ENCODE measurements at regions not wholly inside any gene's neighbourhood (a gene's known extent, or its start where the extent isn't known, plus 50 kb on each side); places are given as distances from the start of the nearest gene placed in this dataset.

DNA sequence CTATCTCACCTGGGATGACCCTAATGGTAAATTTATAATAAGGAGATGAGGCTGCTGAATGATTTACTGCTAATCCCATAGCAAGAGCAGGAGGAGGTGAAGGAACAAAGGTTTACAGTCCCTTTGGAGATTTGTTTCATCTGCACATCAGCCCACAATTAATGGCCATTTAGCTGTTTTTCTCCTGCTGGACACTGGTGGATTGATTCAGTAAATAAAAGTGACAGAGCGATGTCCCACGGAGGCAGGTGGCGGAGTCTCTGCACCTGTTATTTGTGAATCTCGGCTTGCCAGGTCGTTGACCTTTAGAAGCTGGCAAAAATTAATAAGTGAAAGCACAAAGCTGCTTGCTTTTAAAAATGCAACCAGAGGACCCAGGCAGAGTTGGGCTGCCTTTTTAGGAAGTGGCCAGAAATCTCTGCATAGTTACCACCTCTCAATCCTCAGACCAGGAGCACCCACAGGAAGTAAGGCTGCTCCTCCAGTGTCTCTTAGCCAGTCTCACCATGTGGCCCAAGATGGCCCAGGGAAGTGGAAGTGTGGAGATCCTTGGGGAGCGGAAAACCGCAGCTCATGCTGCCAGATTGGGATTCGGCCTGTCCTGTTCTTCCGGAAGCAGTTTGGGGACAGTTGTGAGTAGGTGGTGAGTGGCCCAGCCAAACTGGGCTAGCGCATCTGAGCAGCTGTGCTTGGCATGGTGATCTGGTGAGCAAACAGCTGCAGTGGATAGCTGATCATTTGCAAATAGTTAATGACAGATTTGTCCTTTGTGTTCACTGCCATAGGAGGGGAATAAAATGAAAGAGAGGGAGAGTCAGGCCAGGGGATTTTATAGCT, 1005.7 kb upstream of the PIK3C3 start:
- no peak for DNase-seq (ENCODE audit: low read depth)

DNA sequence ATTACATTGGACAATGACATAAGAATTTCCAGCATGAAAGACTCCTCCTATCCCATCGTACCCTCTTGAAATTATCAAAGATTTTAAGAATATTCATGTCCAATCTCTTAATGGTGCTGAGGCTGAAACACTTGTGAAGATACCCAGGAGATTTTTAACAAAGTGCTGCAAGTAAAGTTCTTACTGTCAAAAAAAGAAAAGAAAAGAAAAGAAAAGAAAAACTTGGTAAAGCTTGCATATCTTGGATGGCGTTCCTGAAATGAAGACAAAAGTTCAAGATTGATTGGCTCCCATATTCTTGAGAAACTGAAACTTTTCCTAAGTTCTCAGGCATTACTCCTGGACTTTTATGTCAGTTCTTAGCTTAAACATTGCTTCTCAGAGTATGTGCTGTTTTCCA, 1010.5 kb upstream of the PIK3C3 start:
- DNase-seq (ENCODE audit: low read depth) = no peak

DNA sequence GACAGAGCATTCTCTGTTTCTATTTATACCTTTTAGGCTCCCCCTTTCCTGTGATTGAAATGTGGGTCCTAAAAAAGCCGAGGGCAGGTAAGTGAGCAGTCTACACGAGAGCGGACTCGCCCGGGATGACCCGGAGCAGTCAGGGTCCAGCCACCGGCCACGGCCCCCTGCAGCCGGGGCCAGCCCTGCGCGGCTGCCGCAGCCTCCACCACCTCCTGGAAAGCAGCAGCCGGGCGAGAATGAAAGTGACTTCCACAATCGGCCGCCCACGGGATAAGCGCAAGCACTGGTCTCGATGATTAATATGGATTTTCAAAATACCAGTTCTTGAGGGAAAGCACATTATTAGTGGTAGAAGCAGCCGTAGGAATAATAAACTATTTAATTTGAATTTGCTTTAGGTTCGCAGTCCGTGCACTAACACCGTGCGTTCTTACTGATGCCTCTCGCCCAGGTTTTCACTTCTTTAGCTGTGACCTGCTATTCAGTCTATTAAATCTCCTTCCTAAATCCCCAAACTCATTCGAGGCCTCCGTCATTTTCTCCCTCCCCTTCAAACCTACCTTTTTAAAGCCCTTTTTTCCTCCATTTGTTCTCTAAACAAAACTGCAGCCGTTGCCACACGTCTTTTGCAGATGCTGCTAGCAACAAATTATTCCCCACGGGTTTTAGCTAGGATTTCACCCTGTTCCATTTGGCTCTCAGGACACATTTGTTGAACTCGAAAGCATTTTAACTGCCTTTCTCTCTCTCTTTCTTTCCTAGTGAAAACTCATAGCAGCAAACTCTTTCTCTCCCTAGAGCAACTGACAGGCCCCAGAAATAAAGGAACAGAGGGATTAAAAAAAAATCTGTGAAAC, 1015.1 kb upstream of the PIK3C3 start:
- DNase-seq (ENCODE audit: low read depth) = no peak

DNA sequence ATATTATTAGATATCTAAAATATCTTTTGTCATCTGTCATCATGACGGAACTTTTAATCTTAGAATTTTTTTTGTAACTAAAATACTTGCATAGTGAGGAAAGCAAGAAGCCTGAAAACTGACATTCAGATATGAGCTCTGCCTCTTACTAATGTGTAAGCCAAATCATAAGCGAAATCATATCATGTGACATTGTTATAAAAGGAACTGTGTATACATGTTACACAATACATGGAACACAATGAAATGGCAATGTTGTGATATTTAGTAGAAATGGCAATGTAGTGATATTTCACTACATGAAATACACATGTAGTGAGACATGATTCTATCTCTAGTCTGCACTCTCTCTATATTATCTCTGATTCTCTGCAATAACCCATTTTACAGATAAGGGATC, 1016.4 kb upstream of the PIK3C3 start:
- DNase-seq (ENCODE audit: low read depth) = no peak

DNA sequence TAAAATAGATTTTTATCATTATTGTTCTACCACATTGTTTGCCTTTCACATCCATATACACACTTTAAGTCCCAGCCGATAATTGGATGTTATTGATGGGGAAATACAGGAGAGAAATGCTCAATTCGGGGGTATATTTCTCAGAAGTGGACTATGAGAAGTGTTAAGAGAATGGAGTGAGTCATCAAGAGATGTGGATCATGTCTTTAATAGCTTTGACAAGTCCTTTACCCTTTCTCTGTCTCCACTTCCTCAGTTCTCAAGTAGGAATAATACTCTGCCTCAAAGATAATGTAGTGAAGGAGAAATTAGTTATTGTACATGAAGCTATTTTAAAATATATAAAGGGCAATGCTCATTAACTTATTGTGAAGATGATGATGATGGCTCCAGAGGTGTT, 1017.6 kb upstream of the PIK3C3 start:
- no peak for DNase-seq (ENCODE audit: low read depth)

DNA sequence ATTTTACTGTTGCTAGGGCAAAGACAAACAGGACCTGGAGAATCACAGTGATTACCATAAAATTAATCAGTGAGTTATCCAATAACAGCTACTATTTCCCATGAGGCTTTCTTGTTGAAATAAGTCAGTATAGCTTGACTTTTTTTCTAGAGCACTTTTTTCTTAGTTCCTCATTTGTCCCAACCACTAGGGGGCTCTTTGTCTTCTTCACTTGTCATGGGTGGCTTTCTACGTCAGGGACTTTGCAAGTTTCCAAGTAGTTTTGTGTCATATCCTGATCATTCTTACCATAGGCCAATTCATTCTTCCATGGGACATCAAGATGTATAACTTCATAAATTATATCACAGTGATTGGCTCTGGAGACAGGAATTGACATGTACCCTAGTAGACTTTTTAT, 1019.6 kb upstream of the PIK3C3 start:
- DNase-seq (ENCODE audit: low read depth) = peak; percentile 19

DNA sequence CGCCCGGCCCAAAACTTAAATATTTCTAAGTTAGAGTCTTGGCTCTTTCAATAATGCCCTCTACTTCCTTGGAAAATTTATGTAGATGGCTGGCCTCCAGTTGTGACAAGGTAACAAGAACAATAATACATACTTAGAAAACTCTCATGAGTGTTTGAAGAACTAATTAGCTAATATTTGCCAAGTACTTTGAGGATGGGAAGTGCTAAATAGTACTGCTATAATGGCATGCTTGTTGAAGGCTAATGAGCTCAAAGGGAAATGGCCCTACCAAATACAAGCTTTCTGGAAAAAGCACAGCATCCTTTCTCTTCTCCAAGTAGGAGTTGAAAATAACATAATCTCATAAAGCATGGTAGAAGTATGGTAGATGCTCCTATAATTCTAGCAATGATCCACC, 1022.2 kb upstream of the PIK3C3 start:
- DNase-seq (ENCODE audit: low read depth) = no peak

DNA sequence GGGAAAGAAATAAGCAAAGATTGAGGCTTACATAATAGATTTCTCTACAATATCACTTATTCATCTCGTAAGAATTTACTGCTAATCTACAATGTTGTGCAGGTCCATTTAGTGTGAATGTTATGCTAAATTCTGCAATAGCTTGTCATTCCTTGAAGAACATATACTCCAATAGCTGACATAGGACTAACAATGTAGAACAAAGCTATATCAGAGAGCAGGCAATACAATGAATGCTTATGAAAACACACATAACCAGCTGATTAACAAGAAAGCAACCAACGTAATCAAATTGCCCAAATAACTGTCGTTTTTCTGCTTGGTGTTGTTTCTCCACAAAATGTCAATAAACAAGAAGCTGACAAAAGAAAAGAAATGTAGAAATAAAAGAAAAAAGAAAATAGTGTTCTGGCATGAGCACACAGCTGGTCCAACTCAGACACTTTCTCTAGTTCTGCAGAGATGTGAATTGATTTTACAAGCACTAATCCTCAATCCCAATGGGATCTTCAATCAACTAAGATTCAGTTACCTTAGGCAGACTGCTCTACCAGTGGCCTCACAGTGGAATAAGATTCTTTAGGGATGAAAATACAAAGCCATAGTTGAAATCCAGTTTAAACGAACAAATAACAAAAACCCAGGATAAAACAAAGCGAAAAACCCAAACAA, 1024.7 kb upstream of the PIK3C3 start:
- no peak for DNase-seq (ENCODE audit: low read depth)

DNA sequence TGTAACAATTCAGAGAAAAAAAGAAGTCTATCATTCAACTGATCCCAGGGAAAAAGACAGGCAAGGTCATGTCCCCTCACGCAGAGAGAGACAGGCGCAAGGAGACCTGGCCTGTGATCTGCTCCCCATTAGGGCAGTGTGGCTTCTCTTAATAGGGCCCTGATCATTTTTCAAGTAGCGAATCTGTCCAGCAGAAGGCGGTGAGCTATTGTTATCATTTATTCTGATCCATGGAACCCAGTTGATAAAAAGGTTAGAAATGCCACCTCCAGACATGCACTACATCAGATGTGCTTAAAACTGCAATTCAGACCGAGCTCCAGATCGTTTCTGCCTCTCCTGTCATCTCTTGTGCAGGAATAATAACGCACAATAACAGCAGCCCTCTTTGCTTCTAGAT, 1025.6 kb upstream of the PIK3C3 start:
- no peak for DNase-seq (ENCODE audit: low read depth)

DNA sequence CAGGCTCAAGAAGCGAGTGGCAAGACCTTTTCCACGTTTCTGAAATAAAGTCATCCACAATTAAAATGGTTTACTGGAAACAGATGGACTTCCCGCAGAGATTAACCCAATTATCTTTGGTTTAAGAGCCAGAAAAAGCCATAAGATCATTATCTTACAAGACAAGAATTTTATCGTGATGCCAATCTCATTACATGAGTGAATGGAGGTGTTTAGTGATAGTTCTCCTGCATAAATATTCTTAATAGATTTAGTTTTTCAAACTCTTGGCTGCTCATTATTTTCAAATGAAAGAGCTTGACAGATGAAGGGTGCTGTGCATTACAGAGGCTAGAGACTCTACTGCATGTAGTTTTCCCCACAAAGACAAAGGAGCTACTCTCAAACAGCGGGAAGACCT, 1028.4 kb upstream of the PIK3C3 start:
- DNase-seq (ENCODE audit: low read depth) = no peak

DNA sequence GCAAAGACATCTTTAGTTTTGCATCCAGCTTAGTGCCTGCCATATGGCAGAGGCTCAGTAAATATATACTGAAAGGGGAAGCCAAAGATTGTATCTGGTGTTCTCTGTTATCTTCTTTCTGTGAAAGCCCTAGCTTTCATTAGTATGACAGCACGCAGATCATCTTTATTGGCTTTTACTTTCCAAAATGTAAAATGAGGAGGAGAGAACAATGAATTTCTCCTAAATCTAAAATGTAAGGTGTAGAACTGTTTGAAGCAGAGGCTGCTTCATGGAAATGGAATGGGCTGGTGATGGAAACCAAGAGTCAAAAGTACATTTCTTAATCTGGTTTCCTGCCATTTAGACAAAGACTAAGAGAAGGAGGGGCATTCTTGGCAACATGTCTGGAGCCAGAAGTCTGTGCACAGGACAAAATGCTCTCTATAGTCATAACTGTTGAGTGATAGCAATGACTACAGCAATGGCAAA, 1029.9 kb upstream of the PIK3C3 start:
- no peak for DNase-seq (ENCODE audit: low read depth)

DNA sequence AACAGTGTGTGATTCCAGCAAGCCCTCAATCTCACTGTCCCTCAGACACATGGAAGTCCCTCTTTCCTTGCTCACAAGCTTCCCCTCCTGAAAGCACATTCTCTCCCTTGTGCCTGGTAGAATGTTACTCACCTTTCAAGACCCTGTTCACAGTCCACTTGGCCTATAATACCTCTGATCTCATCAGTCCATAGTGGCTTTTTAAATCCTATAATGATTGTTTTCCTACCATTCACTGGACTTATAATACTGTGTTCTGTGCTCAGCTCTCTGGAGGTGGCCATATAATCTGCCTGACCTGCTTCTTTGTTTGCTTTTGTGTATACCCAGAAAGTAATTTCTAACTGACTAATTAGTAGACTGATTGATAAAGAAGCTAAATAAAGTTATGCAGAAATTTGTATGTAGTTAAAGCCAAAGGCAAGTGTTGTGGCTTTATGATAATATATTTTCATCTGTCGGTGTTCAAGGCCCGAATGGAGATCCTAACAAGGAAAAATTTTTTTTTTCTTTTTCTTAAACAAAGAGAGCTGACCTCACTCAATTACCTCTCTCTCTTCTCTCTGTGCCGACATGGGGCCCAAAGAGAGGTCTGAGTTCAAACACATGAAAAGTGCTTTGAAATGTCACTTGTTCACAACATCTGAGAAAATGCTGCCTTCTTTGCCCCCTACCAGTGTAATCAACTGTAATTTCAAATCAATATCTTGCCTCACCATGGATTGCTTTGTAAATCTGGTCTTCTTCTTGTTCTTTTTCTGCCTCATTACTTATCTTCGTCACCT, 1033.0 kb upstream of the PIK3C3 start:
- no peak for DNase-seq (ENCODE audit: low read depth)

DNA sequence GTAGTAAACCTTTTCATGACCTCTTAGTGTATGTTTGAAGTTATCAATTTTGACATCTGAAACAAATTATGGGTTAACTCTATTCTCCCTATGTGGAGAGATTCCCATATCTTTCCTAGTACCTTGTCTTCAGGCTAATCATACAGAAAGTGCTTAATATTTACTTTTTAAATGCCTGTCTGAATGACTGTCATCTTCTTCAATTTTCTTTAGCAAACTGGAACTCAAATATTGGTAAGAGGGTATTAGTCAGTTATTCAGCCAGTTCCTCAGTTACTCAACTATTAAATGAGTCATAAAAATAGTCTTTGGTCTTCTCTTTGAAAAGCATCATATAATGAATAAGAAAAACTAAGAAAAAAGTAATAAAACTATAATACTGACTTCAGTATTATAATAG, 1038.0 kb upstream of the PIK3C3 start:
- no peak for DNase-seq (ENCODE audit: low read depth)

DNA sequence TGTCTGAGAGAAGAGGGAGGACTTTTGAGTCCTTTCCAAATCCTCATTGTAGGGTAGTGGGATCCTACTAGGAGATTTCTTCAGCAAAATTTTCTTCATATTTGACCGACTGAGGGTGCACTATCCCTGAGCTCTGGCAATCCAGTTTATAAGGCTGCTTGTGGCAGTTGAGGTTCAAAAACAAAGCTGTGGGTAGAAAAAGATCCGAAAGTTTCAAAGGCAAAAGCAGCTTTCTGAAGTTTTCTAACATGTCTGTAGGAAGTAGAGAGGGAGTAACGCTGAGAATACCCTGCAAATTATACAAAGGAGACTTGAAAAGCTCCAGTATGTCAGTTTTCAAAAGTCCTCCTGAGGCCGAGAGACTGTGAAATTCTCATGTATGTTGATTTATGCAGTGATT, 1039.3 kb upstream of the PIK3C3 start:
- DNase-seq (ENCODE audit: low read depth) = no peak

DNA sequence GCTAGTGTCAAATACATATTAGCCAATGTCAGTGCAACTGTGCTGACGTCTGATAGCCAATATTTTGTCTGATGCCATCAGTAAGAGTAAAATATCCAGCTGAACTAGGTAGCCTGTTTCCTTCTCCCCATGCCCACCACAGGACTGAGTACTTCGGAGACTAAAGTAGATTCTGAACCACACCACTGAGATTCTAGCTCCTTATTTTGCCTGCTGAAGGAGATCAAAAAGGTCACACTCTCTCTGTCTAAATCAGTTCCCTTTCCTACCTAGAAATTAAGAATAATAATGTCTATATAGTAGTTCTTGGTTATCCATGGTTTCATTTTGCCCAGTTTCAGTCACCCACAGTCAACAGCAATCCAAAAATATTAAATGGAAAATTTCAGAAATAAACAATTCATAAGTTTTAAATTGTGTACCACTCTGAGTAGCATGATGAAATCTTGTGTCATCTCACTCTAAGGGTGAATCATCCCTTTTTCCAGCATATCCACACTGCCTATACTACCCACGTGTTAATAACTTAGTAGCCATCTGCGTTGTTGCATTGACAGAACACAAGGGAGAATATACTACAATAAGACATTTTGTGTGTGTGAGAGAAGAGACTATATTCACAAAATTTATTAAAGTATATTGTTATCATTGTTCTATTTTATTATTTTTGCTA, 1043.3 kb upstream of the PIK3C3 start:
- DNase-seq (ENCODE audit: low read depth) = no peak

DNA sequence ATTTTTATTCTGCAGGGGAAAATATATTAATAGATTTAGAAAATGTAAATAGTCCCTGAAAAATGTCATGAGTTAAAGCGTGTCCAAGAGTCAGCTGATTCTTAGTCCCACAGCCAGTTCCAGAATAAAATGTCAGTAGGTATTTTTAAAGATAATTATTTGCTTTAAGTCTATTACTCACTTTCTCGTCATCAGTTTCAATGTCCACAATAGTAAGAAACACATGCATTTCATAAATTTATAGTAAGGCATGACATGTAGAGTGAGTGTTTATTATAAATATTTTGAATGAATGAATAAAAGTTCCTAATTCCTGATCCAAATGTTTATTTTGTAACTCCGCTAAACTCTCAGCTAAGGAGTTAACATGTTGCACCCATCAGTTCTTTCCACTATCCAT, 1044.0 kb upstream of the PIK3C3 start:
- DNase-seq (ENCODE audit: low read depth) = no peak

DNA sequence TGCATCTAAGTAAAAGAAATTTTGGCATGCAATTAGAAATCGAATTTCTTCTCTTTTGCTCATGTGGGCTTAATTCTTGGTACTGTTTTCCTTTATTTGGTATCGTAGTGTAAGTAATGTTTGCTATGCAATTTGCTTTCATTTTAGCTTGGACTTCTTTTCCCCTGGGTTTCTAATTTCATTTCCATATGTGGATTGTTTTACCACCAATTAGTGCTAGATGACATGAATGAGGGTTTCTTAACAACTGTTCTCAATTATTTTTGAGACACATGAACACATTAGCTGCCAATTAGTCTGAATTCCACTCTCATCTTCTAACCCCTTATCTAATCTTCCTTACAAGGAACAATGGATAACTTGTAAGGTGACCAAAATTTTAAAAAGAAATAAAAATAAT, 1047.2 kb upstream of the PIK3C3 start:
- DNase-seq (ENCODE audit: low read depth) = no peak

DNA sequence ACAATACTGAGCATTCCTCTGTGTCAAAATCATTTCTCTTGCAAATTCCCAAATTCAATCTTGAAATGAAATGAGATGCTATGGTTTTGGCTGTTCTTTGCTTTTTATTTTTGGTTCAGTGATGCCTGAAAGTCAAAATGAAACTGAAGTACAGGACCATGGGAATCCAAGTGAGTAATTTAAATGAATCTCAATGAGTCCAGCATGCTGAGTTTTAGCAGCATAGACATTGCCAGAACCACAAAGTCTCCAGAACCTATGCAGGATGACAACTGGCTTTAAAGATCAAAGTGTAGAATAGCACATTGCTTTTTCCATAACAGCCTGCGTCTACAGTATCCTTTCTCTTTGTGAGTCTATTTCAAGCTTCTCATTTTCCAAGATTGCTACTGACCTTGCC, 1050.7 kb upstream of the PIK3C3 start:
- DNase-seq (ENCODE audit: low read depth) = no peak

DNA sequence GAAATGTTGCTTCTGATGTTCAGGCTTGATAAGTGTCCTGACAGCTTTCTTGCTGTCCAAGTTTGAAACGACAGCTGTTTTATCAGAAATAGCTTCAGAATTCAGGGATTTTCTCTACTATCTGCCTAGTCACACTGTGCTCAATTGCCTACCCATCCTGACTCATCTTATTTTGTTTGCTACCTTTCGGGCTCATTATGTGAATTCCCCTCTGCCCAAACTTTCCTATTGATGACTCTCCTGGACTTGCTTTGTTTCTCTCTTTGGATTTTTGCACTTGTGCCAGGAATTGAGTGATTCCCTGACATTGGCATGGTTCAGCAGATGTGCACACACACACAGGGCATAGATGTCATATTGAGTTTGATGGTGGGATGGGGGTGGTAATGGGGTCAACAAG, 1052.6 kb upstream of the PIK3C3 start:
- no peak for DNase-seq (ENCODE audit: low read depth)

DNA sequence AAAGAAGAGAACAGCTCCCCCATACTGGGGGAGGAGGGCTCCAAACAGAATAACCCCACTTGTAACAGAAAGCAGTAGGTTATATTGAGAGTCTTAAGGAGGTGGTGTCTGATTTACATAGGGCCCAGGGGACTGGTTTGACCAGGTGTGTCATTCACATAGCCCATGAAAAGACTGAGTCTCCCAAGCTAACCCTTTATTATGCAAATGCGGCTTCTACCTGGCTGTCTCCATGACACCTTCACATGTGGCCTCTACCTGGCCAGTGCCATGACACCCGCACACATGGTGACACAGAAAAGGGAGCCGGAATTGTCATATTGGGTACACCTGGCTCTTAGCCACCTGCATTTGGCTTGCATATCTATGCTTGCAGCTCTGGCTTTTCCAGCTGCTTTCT, 1057.2 kb upstream of the PIK3C3 start:
- no peak for DNase-seq (ENCODE audit: low read depth)

DNA sequence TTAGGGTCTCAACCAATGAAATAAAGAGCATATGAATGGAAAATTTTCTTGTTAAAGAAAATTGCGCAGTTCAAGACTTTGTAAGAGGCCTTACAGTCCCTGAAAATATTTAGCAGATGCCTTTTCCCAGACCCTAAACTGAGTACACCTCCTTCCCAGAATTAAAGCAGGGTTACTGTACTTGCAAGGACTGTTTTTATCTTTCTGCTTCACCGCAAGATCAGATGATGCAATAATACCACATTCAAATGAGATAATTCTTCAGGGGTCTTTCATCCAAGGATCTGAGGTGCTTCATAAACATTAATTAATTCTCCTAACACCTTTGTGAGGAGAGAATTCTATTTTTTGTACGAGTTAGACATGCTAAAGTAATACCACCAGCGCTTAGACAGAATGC, 1071.8 kb upstream of the PIK3C3 start:
- no peak for DNase-seq (ENCODE audit: low read depth)
